Trophoblast cell (in vitro differentiated cells and primary cell): ENCODE measurements at regions not wholly inside any gene's neighbourhood (a gene's known extent, or its start where the extent isn't known, plus 50 kb on each side); places are given as distances from the start of the nearest gene placed in this dataset.
A peak's percentile ranks its signal among the peaks of the same experiment; 100 is the strongest.

ENCODE experiments used
- DNase-seq, 2 donors: peaks; one replicate each; pipeline ENCODE4 v3.0.0-alpha.2; 2016
- H2AFZ ChIP-seq: 2 replicates; pipeline ENCODE4 v1.6.1; 2013; ENCODE audit warnings: low read length, moderate library complexity, mild to moderate bottlenecking; ENCODE audit not compliant: insufficient read depth, poor library complexity
- H2AK5ac ChIP-seq: 2 replicates; pipeline ENCODE4 v1.6.1; 2013; ENCODE audit warnings: mild to moderate bottlenecking, low read length
- H2BK120ac ChIP-seq: 2 replicates; pipeline ENCODE4 v1.6.1; 2013; ENCODE audit warnings: low read length, mild to moderate bottlenecking, moderate library complexity; ENCODE audit not compliant: insufficient read depth, poor library complexity
- H2BK12ac ChIP-seq: 2 replicates; pipeline ENCODE4 v1.6.1; 2013; ENCODE audit warnings: mild to moderate bottlenecking, low read length, moderate library complexity
- H2BK5ac ChIP-seq: 2 replicates; pipeline ENCODE4 v1.6.1; 2013; ENCODE audit warnings: low read length, low read depth, moderate library complexity, mild to moderate bottlenecking; ENCODE audit not compliant: poor library complexity
- H3K14ac ChIP-seq: 2 replicates; pipeline ENCODE4 v1.6.1; 2013; ENCODE audit warnings: mild to moderate bottlenecking, low read length
- H3K18ac ChIP-seq: 2 replicates; pipeline ENCODE4 v1.6.1; 2013; ENCODE audit warnings: mild to moderate bottlenecking, low read length
- H3K23ac ChIP-seq: 2 replicates; pipeline ENCODE4 v1.6.1; 2013; ENCODE audit warnings: low read length
- H3K27ac ChIP-seq: 2 replicates; pipeline ENCODE4 v1.5.1; 2013; ENCODE audit warnings: low read depth, mild to moderate bottlenecking, inconsistent platforms, low read length, moderate library complexity
- H3K27me3 ChIP-seq: 2 replicates; pipeline ENCODE4 v1.6.1; 2013; ENCODE audit warnings: inconsistent platforms, mild to moderate bottlenecking, low read length, moderate library complexity; ENCODE audit not compliant: insufficient read depth
- H3K36me3 ChIP-seq, 2 experiments: 1 replicate in 1 of 2; 2 replicates in 1 of 2; pipeline ENCODE4 v1.6.1; 2013; ENCODE audit warnings: low read length in 2 of 2, mild to moderate bottlenecking in 2 of 2, moderate library complexity in 1 of 2; ENCODE audit not compliant: insufficient read depth in 2 of 2, control insufficient read depth in 1 of 2
- H3K4ac ChIP-seq: 2 replicates; pipeline ENCODE4 v1.6.1; 2013; ENCODE audit warnings: low read depth, mild to moderate bottlenecking, low read length, moderate library complexity
- H3K4me1 ChIP-seq, 2 experiments: 1 replicate in 1 of 2; 2 replicates in 1 of 2; pipeline ENCODE4 v1.6.1; 2013; ENCODE audit warnings: low read length in 2 of 2, mild to moderate bottlenecking in 2 of 2, moderate library complexity in 1 of 2; ENCODE audit not compliant: insufficient read depth in 2 of 2, control insufficient read depth in 1 of 2
- H3K4me2 ChIP-seq: 2 replicates; pipeline ENCODE4 v1.6.1; 2013; ENCODE audit warnings: inconsistent platforms, mild to moderate bottlenecking, low read length, moderate library complexity
- H3K4me3 ChIP-seq: 2 replicates; pipeline ENCODE4 v1.5.1; 2013; ENCODE audit warnings: mild to moderate bottlenecking, low read depth, low read length, inconsistent platforms
- H3K79me1 ChIP-seq: one replicate; pipeline ENCODE4 v1.6.1; 2013; ENCODE audit warnings: low read length
- H3K79me2 ChIP-seq: 2 replicates; pipeline ENCODE4 v1.6.1; 2013; ENCODE audit warnings: low read length, mild to moderate bottlenecking; ENCODE audit not compliant: control insufficient read depth, insufficient read depth, poor library complexity
- H3K9ac ChIP-seq: 2 replicates; pipeline ENCODE4 v1.6.1; 2013; ENCODE audit warnings: mild to moderate bottlenecking, low read length
- H3K9me3 ChIP-seq: 2 replicates; pipeline ENCODE4 v1.6.1; 2013; ENCODE audit warnings: low read depth, mild to moderate bottlenecking, control low read depth, inconsistent platforms, low read length; ENCODE audit not compliant: insufficient read depth
- H4K12ac ChIP-seq: 2 replicates; pipeline ENCODE4 v1.6.1; 2013; ENCODE audit warnings: low read depth, mild to moderate bottlenecking, low read length, moderate library complexity
- H4K8ac ChIP-seq: 2 replicates; pipeline ENCODE4 v1.6.1; 2013; ENCODE audit warnings: low read depth, mild to moderate bottlenecking, low read length, moderate library complexity
- H4K91ac ChIP-seq: one replicate; pipeline ENCODE4 v1.6.1; 2013; ENCODE audit warnings: low read depth, mild to moderate bottlenecking, low read length, moderate library complexity
- WGBS: extraction: QIAGEN DNeasy Blood & Tissue Kit; methylation state at CpG from one replicate; pipeline ENCODE4 v1.1.7; 2013; ENCODE audit warnings: missing lambda C conversion rate; ENCODE audit not compliant: insufficient read length, insufficient coverage; ENCODE audit errors: extremely low coverage; 5-methylcytosine and 5-hydroxymethylcytosine counted together

DNA sequence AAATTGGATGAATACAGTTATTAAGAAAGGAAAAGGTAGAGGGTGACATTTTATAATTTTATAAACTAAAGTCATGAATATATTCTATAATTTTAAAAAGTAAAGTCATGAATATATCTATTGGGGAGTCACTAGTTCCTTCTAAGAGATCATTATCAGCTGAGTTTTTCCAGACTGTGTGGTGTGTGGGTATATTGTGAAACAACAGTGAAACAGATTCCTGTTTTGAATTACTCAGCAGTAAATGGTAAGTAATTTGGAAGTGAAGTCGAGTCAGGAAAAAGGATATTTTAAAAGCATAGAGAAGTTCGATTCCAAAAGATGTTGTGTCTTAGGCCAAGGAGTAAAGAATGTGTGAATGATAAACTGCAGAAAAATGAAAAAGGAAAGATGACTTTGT, 1018.2 kb upstream of the NXPH2 start:
- no peak overlapping the region for H3K14ac ChIP-seq
- no peak overlapping the region for H3K4ac ChIP-seq
- H3K4me2 ChIP-seq = no peak overlapping the region
- peak overlapping the region; percentile 26 for H3K27ac ChIP-seq
- no peak overlapping the region for H3K4me3 ChIP-seq
- H3K79me1 ChIP-seq = peaks cover 2% of the 10 kb centered on the region
- no peak overlapping the region for H2BK5ac ChIP-seq
- no CpG with 5 or more reads among the region's 2 CpGs for WGBS
- H2AK5ac ChIP-seq = no peak overlapping the region
- no peak overlapping the region for H2BK12ac ChIP-seq
- H3K9ac ChIP-seq = no peak overlapping the region
- H3K18ac ChIP-seq = no peak overlapping the region
- H3K23ac ChIP-seq = no peak overlapping the region
- H3K4me1 ChIP-seq = no peaks in the 10 kb centered on the region
- no peaks in the 10 kb centered on the region for H3K79me2 ChIP-seq
- no peak overlapping the region for H4K8ac ChIP-seq
- H3K36me3 ChIP-seq = no peaks in the 10 kb centered on the region
- no peaks in the 10 kb centered on the region for H3K27me3 ChIP-seq
- no peak overlapping the region for H4K12ac ChIP-seq
- H3K9me3 ChIP-seq = no peaks in the 10 kb centered on the region
- H4K91ac ChIP-seq = no peak overlapping the region
- H2AFZ ChIP-seq = no peak overlapping the region
- no peak for DNase-seq
- H2BK120ac ChIP-seq = no peak overlapping the region

DNA sequence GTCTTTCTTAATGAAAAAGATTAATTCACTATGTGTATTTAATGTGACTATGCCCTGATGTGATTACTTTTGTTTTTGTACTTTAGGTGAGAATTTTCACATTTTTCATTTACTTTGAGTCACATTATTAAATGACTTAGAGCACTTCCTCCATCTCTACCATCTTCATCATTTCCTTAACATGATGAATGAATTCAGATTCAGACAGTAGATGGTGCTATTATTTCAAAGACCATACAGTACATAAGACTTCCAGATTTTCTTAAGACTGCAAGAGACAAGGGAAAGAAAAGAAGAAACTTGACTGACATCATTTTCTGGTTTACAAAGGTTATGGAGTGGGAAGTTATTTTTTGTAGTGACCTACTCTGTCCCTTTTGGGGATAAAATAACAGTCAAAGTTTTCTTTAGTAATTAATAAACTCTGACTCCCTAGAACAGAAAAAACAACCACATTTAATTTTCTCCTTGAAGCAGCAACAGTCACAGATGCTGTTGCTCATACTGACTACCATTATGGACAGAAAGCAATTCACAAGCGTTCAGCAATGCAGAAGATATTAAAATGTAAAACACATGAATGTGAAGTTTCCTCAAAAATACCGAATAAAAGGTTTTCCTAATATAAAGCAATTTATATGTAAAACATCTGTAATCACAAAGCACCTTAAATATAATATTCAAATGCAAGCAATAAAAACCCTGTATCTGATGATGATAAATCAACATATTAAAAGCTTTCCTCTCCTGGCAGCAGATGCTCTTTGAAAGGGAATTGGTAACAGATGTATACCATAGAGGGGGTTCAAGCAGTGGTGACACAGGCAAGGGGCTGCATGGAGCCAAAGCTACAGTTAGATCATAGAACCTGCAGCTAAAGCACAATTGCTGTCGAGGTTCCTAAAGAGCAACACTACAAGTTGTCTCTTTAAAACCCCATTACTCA, 1010.9 kb upstream of the NXPH2 start:
- Histone ChIP-seq H3K4me1 (no peaks in the 10 kb centered on the region), H3K36me3 (no peaks in the 10 kb centered on the region), H3K4ac (no peak overlapping the region), H2AFZ (no peak overlapping the region), H3K79me2 (no peaks in the 10 kb centered on the region), H4K8ac (no peak overlapping the region), H4K12ac (no peak overlapping the region), H3K23ac (no peak overlapping the region), H3K27me3 (no peaks in the 10 kb centered on the region), H3K4me3 (no peak overlapping the region), H3K79me1 (no peaks in the 10 kb centered on the region), H3K18ac (no peak overlapping the region), H2BK120ac (no peak overlapping the region), H3K9me3 (no peaks in the 10 kb centered on the region), H4K91ac (no peak overlapping the region), H2BK12ac (no peak overlapping the region), H3K4me2 (no peak overlapping the region), H3K14ac (no peak overlapping the region), H3K9ac (no peak overlapping the region), H2BK5ac (no peak overlapping the region), H3K27ac (no peak overlapping the region), H2AK5ac (no peak overlapping the region)
- no CpG with 5 or more reads among the region's 3 CpGs for WGBS
- peak in 1 of 2 donors; percentile 30 for DNase-seq

DNA sequence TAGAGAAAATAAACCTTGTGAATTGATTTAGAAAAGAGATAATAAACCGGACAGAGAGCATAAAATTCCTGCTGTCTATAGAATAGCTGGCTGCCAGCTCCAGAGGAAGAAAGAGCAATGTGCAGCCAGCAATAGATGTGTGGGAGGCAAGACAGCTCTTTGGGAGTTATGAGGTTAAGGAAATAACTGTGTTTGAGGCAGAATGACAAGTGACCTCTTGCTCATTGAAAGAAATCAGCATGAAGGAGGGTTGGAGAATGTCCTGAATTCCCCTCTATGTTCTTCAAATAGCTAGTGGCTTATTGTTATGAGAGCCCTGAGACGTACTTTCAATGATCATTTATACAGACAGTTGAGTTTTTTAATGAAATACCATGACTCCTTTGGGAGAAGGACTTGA, 1009.9 kb upstream of the NXPH2 start:
- WGBS = no CpG with 5 or more reads among the region's 2 CpGs
- H2BK12ac ChIP-seq = no peak overlapping the region
- H3K27me3 ChIP-seq = no peaks in the 10 kb centered on the region
- H3K4me1 ChIP-seq = no peaks in the 10 kb centered on the region
- no peak overlapping the region for H4K12ac ChIP-seq
- H3K36me3 ChIP-seq = no peaks in the 10 kb centered on the region
- no peak for DNase-seq
- no peak overlapping the region for H3K18ac ChIP-seq
- H2AFZ ChIP-seq = no peak overlapping the region
- no peak overlapping the region for H3K27ac ChIP-seq
- no peak overlapping the region for H2BK120ac ChIP-seq
- no peak overlapping the region for H4K8ac ChIP-seq
- H2BK5ac ChIP-seq = no peak overlapping the region
- no peak overlapping the region for H3K4me3 ChIP-seq
- H3K14ac ChIP-seq = no peak overlapping the region
- H4K91ac ChIP-seq = no peak overlapping the region
- no peak overlapping the region for H3K9ac ChIP-seq
- H3K4ac ChIP-seq = no peak overlapping the region
- H3K4me2 ChIP-seq = no peak overlapping the region
- H2AK5ac ChIP-seq = no peak overlapping the region
- H3K23ac ChIP-seq = no peak overlapping the region
- no peaks in the 10 kb centered on the region for H3K79me2 ChIP-seq
- no peaks in the 10 kb centered on the region for H3K79me1 ChIP-seq
- no peaks in the 10 kb centered on the region for H3K9me3 ChIP-seq

DNA sequence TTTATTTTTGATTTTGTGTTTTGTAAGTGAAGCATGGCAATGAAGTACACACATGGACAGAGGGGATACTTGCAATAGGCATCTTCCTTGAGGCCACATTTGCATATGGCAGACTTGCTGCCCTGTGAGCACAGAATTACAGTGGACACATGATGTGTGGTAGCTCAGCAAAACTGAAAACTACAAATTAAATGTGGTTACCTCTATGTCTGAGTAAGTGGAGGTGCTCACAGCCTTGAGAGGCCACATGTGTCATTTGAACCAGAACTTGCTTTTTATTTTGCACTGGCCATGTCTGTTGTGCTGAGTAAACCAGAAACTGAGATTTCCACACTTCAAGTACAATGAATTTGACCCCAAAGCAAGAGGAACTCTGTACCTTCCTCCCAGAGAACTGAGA, 998.5 kb upstream of the NXPH2 start:
- H3K79me1 ChIP-seq = no peaks in the 10 kb centered on the region
- no peak overlapping the region for H3K4ac ChIP-seq
- H4K91ac ChIP-seq = no peak overlapping the region
- no peaks in the 10 kb centered on the region for H3K9me3 ChIP-seq
- H3K4me1 ChIP-seq = no peaks in the 10 kb centered on the region
- no peaks in the 10 kb centered on the region for H3K79me2 ChIP-seq
- no peaks in the 10 kb centered on the region for H3K36me3 ChIP-seq
- no peak overlapping the region for H3K14ac ChIP-seq
- H2BK120ac ChIP-seq = no peak overlapping the region
- no peak overlapping the region for H3K18ac ChIP-seq
- H3K23ac ChIP-seq = no peak overlapping the region
- no peak overlapping the region for H4K12ac ChIP-seq
- no peak overlapping the region for H3K9ac ChIP-seq
- H3K27ac ChIP-seq = no peak overlapping the region
- H3K27me3 ChIP-seq = no peaks in the 10 kb centered on the region
- no peak overlapping the region for H4K8ac ChIP-seq
- H2BK5ac ChIP-seq = no peak overlapping the region
- H3K4me3 ChIP-seq = no peak overlapping the region
- no peak for DNase-seq
- H2AK5ac ChIP-seq = no peak overlapping the region
- no peak overlapping the region for H2BK12ac ChIP-seq
- H3K4me2 ChIP-seq = no peak overlapping the region
- no peak overlapping the region for H2AFZ ChIP-seq
